ENCODE measurements at regions not wholly inside any gene's neighbourhood (a gene's known extent, or its start where the extent isn't known, plus 50 kb on each side); places are given as distances from the start of the nearest gene placed in this dataset.

DNA sequence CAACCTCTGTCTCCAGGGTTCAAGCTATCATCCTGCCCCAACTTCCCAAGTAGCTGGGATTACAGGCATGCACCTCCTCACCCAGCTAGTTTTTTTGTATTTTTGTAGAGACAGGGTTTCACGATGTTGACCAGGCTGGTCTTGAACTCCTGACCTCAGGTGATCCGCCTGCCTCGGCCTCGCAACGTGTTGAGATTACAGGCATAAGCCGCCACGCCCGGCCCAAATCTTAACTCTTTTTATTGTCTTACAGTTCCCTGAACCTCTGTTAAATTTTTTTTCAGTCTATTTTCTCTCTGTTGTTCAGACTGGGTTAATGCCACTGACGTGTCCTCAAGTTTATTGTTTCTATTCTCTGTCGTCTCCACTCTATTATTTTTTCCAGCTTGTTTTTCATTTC, 115.8 kb upstream of the UBE3A start:
- Histone ChIP-seq H3K9ac (replicated peaks in 1 of 4; ENCODE audit: extremely low read depth in 1 of 4, low read depth in 3 of 4, low read length in 3 of 4) (no peak overlapping the region), H3K56ac (replicated peaks; ENCODE audit: insufficient read length, low read depth, low read length) (no peak overlapping the region), H3K4me1 (replicated peaks in 1 of 4; ENCODE audit: control insufficient read depth in 3 of 4, insufficient read depth in 4 of 4, low read length in 3 of 4) (peaks cover 0 to 14% (median 5%) of the 10 kb centered on the region in 4 experiments; a peak in 6 of 7 replicates), H3K18ac (ENCODE audit: extremely low read depth, low read length) (no peak overlapping the region), H4K91ac (replicated peaks; ENCODE audit: insufficient read length, low read length) (no peak overlapping the region), H4K8ac (ENCODE audit: extremely low read depth, insufficient read depth, low read length) (no peak overlapping the region), H3K4me2 (ENCODE audit: insufficient read depth in 1 of 2, low read depth in 2 of 2, low read length in 2 of 2) (no peak overlapping the region), H3K14ac (ENCODE audit: insufficient read length) (no peak overlapping the region), H3K23me2 (ENCODE audit: low read depth, low read length) (no peaks in the 10 kb centered on the region), H3K9me3 (ENCODE audit: insufficient read depth in 2 of 2, low read depth in 1 of 2, low read length in 1 of 2) (no peaks in the 10 kb centered on the region), H2BK20ac (ENCODE audit: low read length) (no peak overlapping the region), H3K27ac (ENCODE audit: low read depth, low read length) (no peak overlapping the region), H3K79me1 (ENCODE audit: low read depth, low read length) (no peaks in the 10 kb centered on the region), H4K20me1 (replicated peaks in 1 of 2; ENCODE audit: control insufficient read depth in 1 of 2, insufficient read depth in 2 of 2, low read length in 2 of 2) (no peaks in the 10 kb centered on the region), H2BK12ac (ENCODE audit: low read depth, low read length) (no peak overlapping the region), H2BK15ac (ENCODE audit: low read length) (no peak overlapping the region), H3K4me3 (ENCODE audit: extremely low read depth in 1 of 4, insufficient read depth in 2 of 4, low read depth in 3 of 4, low read length in 4 of 4) (no peak overlapping the region), H4K5ac (ENCODE audit: insufficient read length, low read depth, low read length) (no peak overlapping the region), H2BK5ac (ENCODE audit: low read depth, low read length) (no peak overlapping the region), H3K23ac (ENCODE audit: insufficient read length) (no peak overlapping the region), H2AFZ (ENCODE audit: low read length) (no peak overlapping the region), H2BK120ac (replicated peaks; ENCODE audit: low read depth, low read length) (no peak overlapping the region), H3K36me3 (ENCODE audit: control insufficient read depth in 2 of 4, insufficient read depth in 4 of 4, low read length in 3 of 4) (no peaks in the 10 kb centered on the region), H3K4ac (replicated peaks; ENCODE audit: insufficient read length, low read depth, low read length) (no peak overlapping the region), H3K79me2 (ENCODE audit: control insufficient read depth in 1 of 2, insufficient read depth in 2 of 2, low read length in 2 of 2) (no peaks in the 10 kb centered on the region), H2AK5ac (ENCODE audit: low read depth, low read length) (no peak overlapping the region), H3K27me3 (replicated peaks in 1 of 4; ENCODE audit: control insufficient read depth in 3 of 4, extremely low read depth in 1 of 4, insufficient read depth in 3 of 4, low read length in 3 of 4) (no peaks in the 10 kb centered on the region)
- no peak for DNase-seq (ENCODE audit: low read depth in 1 of 2, low spot score in 2 of 2)
- TF ChIP-seq SAP30 (IDR thresholded peaks at IDR 0.05; ENCODE audit: insufficient read depth, insufficient replicate concordance, low read length) = no peak
- no peak for TF ChIP-seq SUZ12 (IDR thresholded peaks at IDR 0.05; ENCODE audit: low read length)
- TF ChIP-seq RXRA (IDR thresholded peaks at IDR 0.05; ENCODE audit: insufficient read depth, low read depth, low read length) = no peak
- TF ChIP-seq KDM5A (IDR thresholded peaks at IDR 0.05; ENCODE audit: low read length) = no peak
- POLR2A ChIA-PET (ENCODE audit: partially characterized antibody) = no interaction called here
- WGBS, 2 experiments (ENCODE audit: extremely low coverage in 1 of 2, insufficient coverage in 1 of 2, insufficient read length in 1 of 2, insufficient replicate concordance in 2 of 2, low coverage in 1 of 2, low lambda C conversion rate in 2 of 2, missing lambda C conversion rate in 1 of 2) = 97% methylated on average over 10 of the region's 10 CpGs; no CpG with 5 or more reads in 1 of the 2 experiments
- CTCF ChIA-PET (ENCODE audit: partially characterized antibody) = interaction anchor here (1.3 kb wide), 1 partner anchor 13 kb away, joined by 3 read pairs; no protein-coding TSS in a partner anchor
- FAIRE-seq = no peak
